OCI-LY7 (cell line): ENCODE measurements at regions not wholly inside any gene's neighbourhood (a gene's known extent, or its start where the extent isn't known, plus 50 kb on each side); places are given as distances from the start of the nearest gene placed in this dataset.

Source experiments
- BruUV-seq: library from RNA; stranded (reverse); fragments of 400-500 nt; replicated peaks from 2 replicates; lab custom pipeline; 2021; lab: Mats Ljungman, UMichigan
- CTCF ChIA-PET: fragments of 300-600 bp; sonication (Branson Sonifier 250); formaldehyde crosslinking; loops from one replicate; lab custom pipeline; 2022; ENCODE audit warnings: antibody characterized with exemption; ENCODE audit not compliant: unreplicated experiment; lab: Charles Lee
- POLR2A ChIA-PET: fragments of 300-600 bp; sonication (Branson Sonifier 250); formaldehyde crosslinking; loops from one replicate; lab custom pipeline; 2022; ENCODE audit warnings: antibody characterized with exemption; lab: Charles Lee
- DNase-seq: peaks from one replicate; pipeline ENCODE4 v3.0.0-alpha.2; 2015; ENCODE audit warnings: low spot score
- H2AFZ ChIP-seq: fragments of 200-600 bp; sonication (generic), shearing (Covaris generic); 2 replicates; pipeline ENCODE4 v1.6.1; 2014; ENCODE audit warnings: mild to moderate bottlenecking, antibody characterized with exemption, low read length, moderate library complexity
- H3K27ac ChIP-seq: fragments of 200-600 bp; sonication (generic); 2 replicates; pipeline ENCODE4 v1.5.1; 2014; ENCODE audit warnings: mixed run types, low read depth, mild to moderate bottlenecking, moderate library complexity, low read length, inconsistent platforms; ENCODE audit not compliant: poor library complexity, severe bottlenecking
- H3K36me3 ChIP-seq: fragments of 200-600 bp; sonication (generic); 2 replicates; pipeline ENCODE4 v1.6.1; 2014; ENCODE audit warnings: mild to moderate bottlenecking, antibody characterized with exemption, low read length, moderate library complexity, mixed read lengths; ENCODE audit not compliant: insufficient read depth
- H3K4me1 ChIP-seq: fragments of 200-600 bp; sonication (generic); 2 replicates; pipeline ENCODE4 v1.5.1; 2014; ENCODE audit warnings: mild to moderate bottlenecking, low read length; ENCODE audit not compliant: insufficient read depth, poor library complexity, severe bottlenecking
- H3K4me2 ChIP-seq: fragments of 200-600 bp; sonication (generic); 2 replicates; pipeline ENCODE4 v1.6.1; 2014; ENCODE audit warnings: mild to moderate bottlenecking, low read length
- H3K4me3 ChIP-seq: fragments of 200-600 bp; sonication (generic); 2 replicates; pipeline ENCODE4 v1.5.1; 2014; ENCODE audit warnings: mild to moderate bottlenecking, low read depth, low read length; ENCODE audit not compliant: poor library complexity, severe bottlenecking
- H3K79me2 ChIP-seq: fragments of 200-600 bp; sonication (generic); 2 replicates; pipeline ENCODE4 v1.6.1; 2016; ENCODE audit warnings: low read depth, mild to moderate bottlenecking, low read length, moderate library complexity, mixed read lengths; ENCODE audit not compliant: insufficient read depth
- H3K9me2 ChIP-seq: fragments of 200-600 bp; sonication (generic); 2 replicates; pipeline ENCODE4 v1.6.1; 2016; ENCODE audit warnings: mild to moderate bottlenecking, low read length, mixed read lengths; ENCODE audit not compliant: insufficient read depth
- H3K9me3 ChIP-seq: fragments of 200-600 bp; sonication (generic); 2 replicates; pipeline ENCODE4 v1.6.1; 2014; ENCODE audit warnings: mild to moderate bottlenecking, mixed run types, low read length, mixed read lengths
- H4K20me1 ChIP-seq: fragments of 200-600 bp; sonication (generic); 2 replicates; pipeline ENCODE4 v1.6.1; 2014; ENCODE audit warnings: mild to moderate bottlenecking, antibody characterized with exemption, low read length, moderate library complexity, mixed read lengths; ENCODE audit not compliant: insufficient read depth
- CTCF ChIP-seq: fragments of 200-600 bp; sonication (generic); conservative IDR thresholded peaks from 2 replicates; pipeline ENCODE4 v1.5.1; 2014; ENCODE audit warnings: mild to moderate bottlenecking, antibody characterized with exemption, low read length, moderate library complexity, mixed read lengths
- EZH2phosphoT487 ChIP-seq: fragments of 200-600 bp; sonication (generic); IDR thresholded peaks from 2 replicates; pipeline ENCODE4 v1.6.1; 2018; ENCODE audit warnings: low read depth, borderline replicate concordance, mild to moderate bottlenecking, mixed run types, antibody characterized with exemption, low read length, moderate library complexity, mixed read lengths
- intact Hi-C: fragments of 100-400 bp; cut with micrococcal nuclease; formaldehyde crosslinking; loops from one replicate; pipeline ENCODE4 v1.10.0; 2022; ENCODE audit not compliant: unreplicated experiment

DNA sequence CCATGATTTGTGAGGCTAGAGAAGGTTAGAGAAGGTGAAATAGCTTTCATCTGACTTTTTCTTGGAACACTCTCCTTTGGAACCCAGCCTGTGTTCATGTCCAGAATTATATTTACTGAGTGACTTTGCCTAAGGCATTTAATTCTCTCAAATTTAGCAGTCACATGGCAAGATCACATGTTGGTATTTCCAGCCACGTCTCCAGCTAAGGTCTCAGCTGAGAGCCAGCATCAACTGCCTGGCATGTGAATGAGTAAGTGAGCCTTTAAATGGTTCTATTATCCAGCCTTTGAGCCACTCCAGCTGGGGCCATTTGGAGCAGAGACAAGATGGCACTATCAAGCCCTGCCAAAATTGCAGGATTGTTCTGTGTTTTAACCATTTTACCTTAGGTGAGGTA is 130.2 kb upstream of the SGO1 start:
- H3K4me2 ChIP-seq: no peak overlapping the region
- H4K20me1 ChIP-seq: no peaks in the 10 kb centered on the region; the same call in 1 of the 2 replicates
- H3K4me1 ChIP-seq: no peaks in the 10 kb centered on the region
- DNase-seq: no peak
- no peaks in the 10 kb centered on the region for H3K9me3 ChIP-seq
- no peaks in the 10 kb centered on the region for H3K79me2 ChIP-seq
- CTCF ChIA-PET: no interaction called here
- POLR2A ChIA-PET: no interaction called here
- intact Hi-C loops: no loop called here
- H2AFZ ChIP-seq: no peak overlapping the region
- H3K4me3 ChIP-seq: no peak overlapping the region
- no peak for TF ChIP-seq EZH2phosphoT487
- BruUV-seq: no TSS peak
- no peaks in the 10 kb centered on the region for H3K36me3 ChIP-seq
- no peaks in the 10 kb centered on the region for H3K9me2 ChIP-seq
- no peak overlapping the region for H3K27ac ChIP-seq

GRCh38 chr3:20310629-20311028 is 124.6 kb upstream of the SGO1 start:
- no peaks in the 10 kb centered on the region for H3K9me3 ChIP-seq
- no peaks in the 10 kb centered on the region for H3K9me2 ChIP-seq
- ChIA-PET POLR2A (interaction anchor here (0.7 to 1.2 kb wide), 3 partner anchors 9 to 1021 kb away, joined by 3 to 4 read pairs (median 4); no protein-coding TSS in a partner anchor), CTCF (no interaction called here)
- no peaks in the 10 kb centered on the region for H3K4me1 ChIP-seq
- TF ChIP-seq EZH2phosphoT487 (no peak), CTCF (no peak)
- no peak overlapping the region for H3K4me2 ChIP-seq
- H4K20me1 ChIP-seq: no peaks in the 10 kb centered on the region
- no peak overlapping the region for H3K4me3 ChIP-seq
- DNase-seq: no peak
- intact Hi-C loops: no loop called here
- BruUV-seq: no TSS peak
- no peak overlapping the region for H3K27ac ChIP-seq
- H3K36me3 ChIP-seq: no peaks in the 10 kb centered on the region
- no peak overlapping the region for H2AFZ ChIP-seq
- no peaks in the 10 kb centered on the region for H3K79me2 ChIP-seq

DNA sequence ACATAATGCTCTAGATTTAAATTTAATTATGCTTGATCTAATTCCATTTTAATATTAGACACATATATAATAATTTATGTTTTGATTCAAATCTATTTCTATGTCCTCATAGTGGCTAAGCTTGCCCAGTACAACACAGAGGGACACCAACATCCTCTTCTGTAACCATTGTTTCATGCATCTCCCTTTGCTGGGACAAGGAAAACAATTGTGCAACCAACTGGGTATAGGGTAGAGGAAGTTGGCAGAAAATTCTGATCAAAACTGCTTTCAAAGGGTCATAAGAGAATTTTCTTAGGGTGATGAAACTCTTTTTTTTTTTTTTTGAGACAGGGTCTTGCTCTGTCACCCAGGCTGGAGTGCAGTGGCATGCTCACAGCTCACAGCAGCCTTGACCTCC is 121.4 kb upstream of the SGO1 start:
- H3K4me2 ChIP-seq: no peak overlapping the region
- H3K79me2 ChIP-seq: no peaks in the 10 kb centered on the region
- H3K27ac ChIP-seq: no peak overlapping the region
- no peak for DNase-seq
- TF ChIP-seq EZH2phosphoT487: no peak
- no peak for TF ChIP-seq CTCF
- no TSS peak for BruUV-seq
- ChIA-PET CTCF (no interaction called here), POLR2A (no interaction called here)
- H3K9me3 ChIP-seq: no peaks in the 10 kb centered on the region
- intact Hi-C loops: no loop called here
- no peaks in the 10 kb centered on the region for H3K4me1 ChIP-seq
- no peak overlapping the region for H3K4me3 ChIP-seq
- H3K36me3 ChIP-seq: no peaks in the 10 kb centered on the region
- H2AFZ ChIP-seq: no peak overlapping the region
- H4K20me1 ChIP-seq: no peaks in the 10 kb centered on the region
- H3K9me2 ChIP-seq: no peaks in the 10 kb centered on the region
